Vagina (tissue), 2 donors: ENCODE measurements at regions not wholly inside any gene's neighbourhood (a gene's known extent, or its start where the extent isn't known, plus 50 kb on each side); places are given as distances from the start of the nearest gene placed in this dataset.

Source experiments
- POLR2A ChIP-seq, 2 donors: fragments of 450-650 bp; IDR thresholded peaks; one replicate each; pipeline ENCODE4 v1.6.1; 2017; ENCODE audit warnings: antibody characterized with exemption in 2 of 2, mild to moderate bottlenecking in 2 of 2, moderate library complexity in 2 of 2
- POLR2AphosphoS5 ChIP-seq, 2 donors: sonication (generic); formaldehyde crosslinking; IDR thresholded peaks; one replicate each; pipeline ENCODE4 v1.9.0; 2017; ENCODE audit warnings: antibody characterized with exemption in 2 of 2, mild to moderate bottlenecking in 2 of 2, low read depth in 1 of 2; ENCODE audit not compliant: insufficient read depth in 1 of 2
- TF ChIP-seq, protein P1 (sequence below), 3 experiments: fragments of 450-650 bp in 2 of 3; fragments of 200-600 bp in 1 of 3; sonication (generic) in 1 of 3; IDR thresholded peaks; one replicate each; pipeline ENCODE4 v1.5.1; 2017 to 2019; ENCODE audit warnings: antibody characterized with exemption in 3 of 3, mild to moderate bottlenecking in 2 of 3, moderate library complexity in 2 of 3

DNA sequence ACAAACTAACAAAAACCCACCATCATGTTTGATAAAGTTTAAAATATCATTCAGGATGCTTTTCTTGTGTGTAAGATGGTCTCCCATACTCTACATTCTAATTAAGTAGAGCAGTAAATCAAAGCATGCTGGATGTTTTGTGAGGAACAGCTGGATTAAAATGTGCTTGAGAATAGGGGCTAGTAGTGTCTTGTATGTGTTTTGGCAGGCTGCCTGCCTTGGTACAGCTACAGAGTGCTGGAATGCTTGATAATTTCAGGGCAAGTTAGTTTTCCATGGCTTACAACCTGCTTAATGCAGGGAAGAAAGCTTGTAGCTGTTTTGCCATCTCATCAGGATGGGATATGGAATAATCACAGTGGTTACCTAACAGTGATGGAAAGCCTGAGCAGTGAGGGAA, 636.6 kb upstream of the MMS22L start:
- no peak for TF ChIP-seq POLR2A (IDR thresholded peaks at IDR 0.05)
- TF ChIP-seq, protein P1, sequence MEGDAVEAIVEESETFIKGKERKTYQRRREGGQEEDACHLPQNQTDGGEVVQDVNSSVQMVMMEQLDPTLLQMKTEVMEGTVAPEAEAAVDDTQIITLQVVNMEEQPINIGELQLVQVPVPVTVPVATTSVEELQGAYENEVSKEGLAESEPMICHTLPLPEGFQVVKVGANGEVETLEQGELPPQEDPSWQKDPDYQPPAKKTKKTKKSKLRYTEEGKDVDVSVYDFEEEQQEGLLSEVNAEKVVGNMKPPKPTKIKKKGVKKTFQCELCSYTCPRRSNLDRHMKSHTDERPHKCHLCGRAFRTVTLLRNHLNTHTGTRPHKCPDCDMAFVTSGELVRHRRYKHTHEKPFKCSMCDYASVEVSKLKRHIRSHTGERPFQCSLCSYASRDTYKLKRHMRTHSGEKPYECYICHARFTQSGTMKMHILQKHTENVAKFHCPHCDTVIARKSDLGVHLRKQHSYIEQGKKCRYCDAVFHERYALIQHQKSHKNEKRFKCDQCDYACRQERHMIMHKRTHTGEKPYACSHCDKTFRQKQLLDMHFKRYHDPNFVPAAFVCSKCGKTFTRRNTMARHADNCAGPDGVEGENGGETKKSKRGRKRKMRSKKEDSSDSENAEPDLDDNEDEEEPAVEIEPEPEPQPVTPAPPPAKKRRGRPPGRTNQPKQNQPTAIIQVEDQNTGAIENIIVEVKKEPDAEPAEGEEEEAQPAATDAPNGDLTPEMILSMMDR (IDR thresholded peaks at IDR 0.05) = no peak
- TF ChIP-seq POLR2AphosphoS5 (IDR thresholded peaks at IDR 0.05; ENCODE audit: insufficient read depth in 1 of 2, low read depth in 1 of 2) = no peak
